Activated naive CD8-positive, alpha-beta T cell treated with anti-CD3 and anti-CD28 coated beads, Interleukin-2, amount 50 U/mL, for 16 hours (primary cell): ENCODE measurements at regions not wholly inside any gene's neighbourhood (a gene's known extent, or its start where the extent isn't known, plus 50 kb on each side); places are given as distances from the start of the nearest gene placed in this dataset.
"Not testable (repeated sequence)": the region's sequence is repeated elsewhere in the genome, so short reads cannot be mapped to it uniquely, and the experiment has no call there.

Source experiments
- DNase-seq: peaks from one replicate; pipeline ENCODE4 v3.0.0-alpha.2; 2020; ENCODE audit warnings: low read depth, low spot score

GRCh38 chr10:100638969-100639368 is 103.2 kb downstream of the HIF1AN start:
- DNase-seq, result not testable (repeated sequence)

- no peak for DNase-seq
These were observed 102.9 kb upstream of the PAX2 start for GRCh38 chr10:100642295-100642994.

- no peak for DNase-seq
These were observed 100.3 kb upstream of the PAX2 start for GRCh38 chr10:100645091-100645490.

- DNase-seq, result no peak
These were observed 99.6 kb upstream of the PAX2 start for GRCh38 chr10:100645613-100646392.

- no peak for DNase-seq
These were observed 97.5 kb upstream of the PAX2 start for GRCh38 chr10:100647928-100648327.

- no peak for DNase-seq
These were observed 94.7 kb upstream of the PAX2 start for GRCh38 chr10:100650693-100651092.

GRCh38 chr10:100651099-100651498 is 94.3 kb upstream of the PAX2 start:
- DNase-seq, result not testable (repeated sequence)

GRCh38 chr10:100651916-100652315 is 93.5 kb upstream of the PAX2 start:
- DNase-seq, result no peak

GRCh38 chr10:100652406-100653135 is 92.8 kb upstream of the PAX2 start:
- DNase-seq, result no peak

- DNase-seq, result no peak
These were observed 92.0 kb upstream of the PAX2 start for GRCh38 chr10:100653238-100653956.

- no peak for DNase-seq
These were observed 91.2 kb upstream of the PAX2 start for GRCh38 chr10:100653957-100654781.

- DNase-seq, result no peak
These were observed 90.5 kb upstream of the PAX2 start for GRCh38 chr10:100654782-100655325.

GRCh38 chr10:100655326-100655759 is 90.0 kb upstream of the PAX2 start:
- no peak for DNase-seq

GRCh38 chr10:100655760-100656421 is 89.5 kb upstream of the PAX2 start:
- no peak for DNase-seq

- DNase-seq, result no peak
These were observed 88.9 kb upstream of the PAX2 start for GRCh38 chr10:100656454-100656853.

- no peak for DNase-seq
These were observed 87.1 kb upstream of the PAX2 start for GRCh38 chr10:100658269-100658668.

- no peak for DNase-seq
These were observed 85.9 kb upstream of the PAX2 start for GRCh38 chr10:100659361-100660098.

- no peak for DNase-seq
These were observed 85.0 kb upstream of the PAX2 start for GRCh38 chr10:100660365-100660764.

GRCh38 chr10:100660945-100661344 is 84.4 kb upstream of the PAX2 start:
- no peak for DNase-seq
